ENCODE measurements at regions not wholly inside any gene's neighbourhood (a gene's known extent, or its start where the extent isn't known, plus 50 kb on each side); places are given as distances from the start of the nearest gene placed in this dataset.
"Not testable (repeated sequence)": the region's sequence is repeated elsewhere in the genome, so short reads cannot be mapped to it uniquely, and the experiment has no call there.

GRCh38 chr1:157460381-157460780, 91.9 kb downstream of the FCRL5 start:
- peak; percentile 96 for DNase-seq

GRCh38 chr1:157457279-157457678, 95.0 kb downstream of the FCRL5 start:
- no peak for DNase-seq

GRCh38 chr1:157455318-157455717, 97.0 kb downstream of the FCRL5 start:
- DNase-seq, result no peak

- DNase-seq, result peak; percentile 98
Observed at GRCh38 chr1:157450106-157450505, 102.2 kb downstream of the FCRL5 start.

GRCh38 chr1:157448636-157449035, 103.7 kb downstream of the FCRL5 start:
- peak; percentile 65 for DNase-seq

- DNase-seq, result not testable (repeated sequence)
Observed at GRCh38 chr1:157446356-157446755, 106.0 kb downstream of the FCRL5 start.

- not testable (repeated sequence) for DNase-seq
Observed at GRCh38 chr1:157445616-157446140, 106.6 kb downstream of the FCRL5 start.

GRCh38 chr1:157442065-157442464, 110.2 kb downstream of the FCRL5 start:
- DNase-seq, result peak; percentile 34

- no peak for DNase-seq
Observed at GRCh38 chr1:157439302-157439954, 112.9 kb downstream of the FCRL5 start.

- DNase-seq, result peak; percentile 26
Observed at GRCh38 chr1:157438613-157439012, 113.7 kb downstream of the FCRL5 start.

- no peak for DNase-seq
Observed at GRCh38 chr1:157438146-157438545, 114.2 kb downstream of the FCRL5 start.

- no peak for DNase-seq
Observed at GRCh38 chr1:157437296-157437695, 115.0 kb downstream of the FCRL5 start.

- no peak for DNase-seq
Observed at GRCh38 chr1:157431751-157432150, 120.6 kb downstream of the FCRL5 start.

- DNase-seq, result no peak
Observed at GRCh38 chr1:157429601-157430240, 122.6 kb downstream of the FCRL5 start.

- not testable (repeated sequence) for DNase-seq
Observed at GRCh38 chr1:157423764-157424163, 128.6 kb downstream of the FCRL5 start.

- DNase-seq, result peak; percentile 19
Observed at GRCh38 chr1:157419845-157420542, 132.3 kb downstream of the FCRL5 start.

- DNase-seq, result no peak
Observed at GRCh38 chr1:157418659-157419058, 133.7 kb downstream of the FCRL5 start.

GRCh38 chr1:157418231-157418630, 134.1 kb downstream of the FCRL5 start:
- DNase-seq, result no peak

GRCh38 chr1:157415661-157416060, 136.7 kb downstream of the FCRL5 start:
- DNase-seq, result no peak

GRCh38 chr1:157412308-157412707, 140.0 kb downstream of the FCRL5 start:
- DNase-seq, result no peak

GRCh38 chr1:157411769-157412168, 140.5 kb downstream of the FCRL5 start:
- no peak for DNase-seq

GRCh38 chr1:157411064-157411463, 141.3 kb downstream of the FCRL5 start:
- DNase-seq, result no peak

GRCh38 chr1:157410457-157410856, 141.9 kb downstream of the FCRL5 start:
- no peak for DNase-seq

GRCh38 chr1:157409927-157410326, 142.4 kb downstream of the FCRL5 start:
- no peak for DNase-seq

Measured in NCI-H82 (cell line).